ENCODE measurements at regions not wholly inside any gene's neighbourhood (a gene's known extent, or its start where the extent isn't known, plus 50 kb on each side); places are given as distances from the start of the nearest gene placed in this dataset.

DNA sequence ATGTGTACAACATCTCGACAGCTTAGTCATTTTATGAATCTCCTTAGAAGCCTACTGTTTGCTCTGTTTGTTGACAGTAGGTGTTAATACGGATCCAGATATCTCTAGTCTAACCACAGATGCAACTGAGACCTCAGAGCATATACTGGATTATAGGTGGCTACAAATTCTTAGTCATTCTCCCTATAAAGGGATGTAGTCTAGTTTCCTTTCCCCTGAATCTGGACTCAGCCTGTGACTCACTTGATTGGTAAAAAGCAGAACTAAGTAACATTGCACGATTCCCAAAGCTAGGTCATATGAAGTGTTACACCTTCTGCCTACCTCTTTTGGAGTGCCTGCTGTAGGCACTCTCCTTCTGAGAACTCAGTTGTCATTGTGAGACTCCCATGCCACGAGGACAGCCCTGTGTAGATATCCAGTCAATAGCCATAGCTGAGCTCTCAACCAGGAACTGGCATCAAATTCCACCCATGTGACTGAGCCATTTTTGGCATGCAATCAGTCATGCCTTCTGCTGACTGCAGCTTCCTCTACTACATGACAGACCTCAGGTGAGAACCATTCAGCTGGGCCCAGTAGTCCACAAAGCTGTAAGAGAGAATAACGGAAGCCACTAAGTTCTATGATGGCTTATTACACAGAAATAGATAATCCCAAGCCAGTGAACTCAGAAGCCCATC lies 135.9 kb upstream of the CHRM3 start:
- ChIA-PET POLR2A (no interaction called here), CTCF (interaction anchor here (0.6 kb wide), 1 partner anchor 601 kb away, joined by 3 read pairs; no protein-coding TSS in a partner anchor)
- Histone ChIP-seq H3K27ac (ENCODE audit: extremely low read depth, low read depth, low read length) (no peak overlapping the region), H3K9me3 (ENCODE audit: control insufficient read depth, insufficient read depth, low read depth, low read length) (no peaks in the 10 kb centered on the region), H3K4me1 (ENCODE audit: control insufficient read depth, insufficient read depth, low read length) (no peaks in the 10 kb centered on the region), H3K36me3 (ENCODE audit: control insufficient read depth in 2 of 2, insufficient read depth in 1 of 2, low read length in 2 of 2) (no peaks in the 10 kb centered on the region), H3K4me3 (ENCODE audit: low read depth, low read length) (no peak overlapping the region)
- TF ChIP-seq MZF1 (tag by site-specific recombination; IDR thresholded peaks at IDR 0.05; ENCODE audit: borderline replicate concordance) (no peak), KLF17 (tag by site-specific recombination; IDR thresholded peaks at IDR 0.05) (no peak), ZNF776 (tag by site-specific recombination; IDR thresholded peaks at IDR 0.05; ENCODE audit: borderline replicate concordance) (no peak), ZNF48 (tag by site-specific recombination; IDR thresholded peaks at IDR 0.05) (no peak)

DNA sequence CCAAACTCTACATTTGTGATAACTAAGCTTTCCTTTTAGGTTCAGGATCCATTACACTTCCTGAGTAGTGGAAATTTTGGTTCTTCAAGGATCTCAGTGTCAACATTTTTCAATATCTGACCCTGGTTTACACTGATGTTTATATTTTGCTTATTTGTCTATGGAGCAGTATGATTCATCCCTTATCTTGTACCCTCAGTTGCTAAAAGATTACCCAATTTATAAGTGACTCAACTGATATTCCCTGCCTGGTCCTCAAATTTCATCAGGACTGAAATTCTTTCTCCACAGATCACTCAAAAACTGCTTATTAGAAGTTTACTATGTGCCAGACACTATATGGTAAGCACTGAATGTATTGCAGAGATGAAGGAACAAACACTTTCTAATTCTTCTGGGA lies 139.1 kb upstream of the CHRM3 start:
- TF ChIP-seq KLF1 (tag by site-specific recombination; IDR thresholded peaks at IDR 0.05) (no peak), ZNF629 (tag by site-specific recombination; IDR thresholded peaks at IDR 0.05) (no peak), ZNF280D (tag by site-specific recombination; IDR thresholded peaks at IDR 0.05) (no peak), ZNF155 (tag by site-specific recombination; IDR thresholded peaks at IDR 0.05) (no peak), ZNF521 (tag by site-specific recombination; IDR thresholded peaks at IDR 0.05) (no peak), ZNF670 (tag by site-specific recombination; IDR thresholded peaks at IDR 0.05; ENCODE audit: low read depth) (no peak), ZNF768 (tag by site-specific recombination; IDR thresholded peaks at IDR 0.05) (no peak), ZNF645 (tag by site-specific recombination; IDR thresholded peaks at IDR 0.05) (no peak), ZNF10 (tag by site-specific recombination; IDR thresholded peaks at IDR 0.05) (no peak), ZNF280C (tag by site-specific recombination; IDR thresholded peaks at IDR 0.05) (no peak), ZNF311 (tag by site-specific recombination; IDR thresholded peaks at IDR 0.05; ENCODE audit: borderline replicate concordance) (no peak), HIC1 (tag by site-specific recombination; IDR thresholded peaks at IDR 0.05) (no peak), ZNF214 (tag by site-specific recombination; IDR thresholded peaks at IDR 0.05; ENCODE audit: borderline replicate concordance) (no peak), ZNF791 (tag by site-specific recombination; IDR thresholded peaks at IDR 0.05) (no peak)
- TF ChIP-seq, protein P1, sequence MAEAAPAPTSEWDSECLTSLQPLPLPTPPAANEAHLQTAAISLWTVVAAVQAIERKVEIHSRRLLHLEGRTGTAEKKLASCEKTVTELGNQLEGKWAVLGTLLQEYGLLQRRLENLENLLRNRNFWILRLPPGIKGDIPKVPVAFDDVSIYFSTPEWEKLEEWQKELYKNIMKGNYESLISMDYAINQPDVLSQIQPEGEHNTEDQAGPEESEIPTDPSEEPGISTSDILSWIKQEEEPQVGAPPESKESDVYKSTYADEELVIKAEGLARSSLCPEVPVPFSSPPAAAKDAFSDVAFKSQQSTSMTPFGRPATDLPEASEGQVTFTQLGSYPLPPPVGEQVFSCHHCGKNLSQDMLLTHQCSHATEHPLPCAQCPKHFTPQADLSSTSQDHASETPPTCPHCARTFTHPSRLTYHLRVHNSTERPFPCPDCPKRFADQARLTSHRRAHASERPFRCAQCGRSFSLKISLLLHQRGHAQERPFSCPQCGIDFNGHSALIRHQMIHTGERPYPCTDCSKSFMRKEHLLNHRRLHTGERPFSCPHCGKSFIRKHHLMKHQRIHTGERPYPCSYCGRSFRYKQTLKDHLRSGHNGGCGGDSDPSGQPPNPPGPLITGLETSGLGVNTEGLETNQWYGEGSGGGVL (tag by site-specific recombination; IDR thresholded peaks at IDR 0.05), result no peak
- Histone ChIP-seq H3K36me3 (ENCODE audit: control insufficient read depth in 2 of 2, insufficient read depth in 1 of 2, low read length in 2 of 2) (no peaks in the 10 kb centered on the region), H3K4me1 (ENCODE audit: control insufficient read depth, insufficient read depth, low read length) (no peaks in the 10 kb centered on the region), H3K27ac (ENCODE audit: extremely low read depth, low read depth, low read length) (no peak overlapping the region), H3K4me3 (ENCODE audit: low read depth, low read length) (no peak overlapping the region), H3K9me3 (ENCODE audit: control insufficient read depth, insufficient read depth, low read depth, low read length) (no peaks in the 10 kb centered on the region)
- POLR2A ChIA-PET, result no interaction called here
- CTCF ChIA-PET, result no interaction called here
